Activated CD4-positive, alpha-beta memory T cell treated with anti-CD3 and anti-CD28 coated beads, Interleukin-2, amount 10 ng/mL, durations not matched to agents 7 days and 5 days (primary cell): ENCODE measurements at regions not wholly inside any gene's neighbourhood (a gene's known extent, or its start where the extent isn't known, plus 50 kb on each side); places are given as distances from the start of the nearest gene placed in this dataset.
"Not testable (repeated sequence)": the region's sequence is repeated elsewhere in the genome, so short reads cannot be mapped to it uniquely, and the experiment has no call there.

ENCODE experiments used
- CTCF ChIA-PET: fragments of 350-600 bp; sonication (Branson Sonifier 250); formaldehyde crosslinking; loops from one replicate; lab custom pipeline; 2021; ENCODE audit warnings: antibody characterized with exemption, inconsistent platforms; lab: Charles Lee
- POLR2A ChIA-PET: fragments of 350-600 bp; sonication (Branson Sonifier 250); formaldehyde crosslinking; loops from one replicate; lab custom pipeline; 2021; ENCODE audit warnings: antibody characterized with exemption; lab: Charles Lee
- DNase-seq: peaks from one replicate; pipeline ENCODE4 v3.0.0-alpha.2; 2020
- H3K27ac Mint-ChIP-seq: one replicate; pipeline ENCODE4 v1.8.0; 2021; ENCODE audit warnings: mild to moderate bottlenecking, mixed read lengths
- H3K27me3 Mint-ChIP-seq: one replicate; pipeline ENCODE4 v1.8.0; 2021; ENCODE audit warnings: mixed read lengths
- H3K36me3 Mint-ChIP-seq: one replicate; pipeline ENCODE4 v1.8.0; 2021; ENCODE audit warnings: low read depth, mixed read lengths
- H3K4me1 Mint-ChIP-seq: one replicate; pipeline ENCODE4 v1.8.0; 2021; ENCODE audit warnings: mixed read lengths
- H3K4me3 Mint-ChIP-seq: one replicate; pipeline ENCODE4 v1.8.0; 2021; ENCODE audit warnings: mild to moderate bottlenecking, mixed read lengths
- H3K9me3 Mint-ChIP-seq: one replicate; pipeline ENCODE4 v1.8.0; 2021; ENCODE audit warnings: mixed read lengths

DNA sequence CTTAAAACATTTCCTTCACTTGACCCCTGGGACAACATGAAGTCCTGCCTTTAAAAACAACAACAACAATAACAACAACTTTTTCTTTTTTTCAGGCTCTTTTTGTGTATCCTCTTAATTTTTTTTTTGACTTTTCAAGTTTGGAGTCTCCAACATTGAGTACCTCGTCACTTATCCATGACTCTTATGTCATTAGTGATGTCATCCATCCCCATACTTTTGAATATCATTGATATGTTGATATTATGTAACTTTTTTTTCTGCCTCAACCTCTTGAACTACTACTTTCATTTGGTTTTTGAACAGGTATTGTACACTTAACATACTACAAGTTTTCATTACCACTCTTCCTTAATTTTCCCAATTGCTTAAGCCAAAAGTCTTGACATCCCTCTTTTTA, 143.0 kb upstream of the ATXN7L3B start:
- DNase-seq = no peak
- Mint-ChIP-seq H3K36me3 (no peaks in the 10 kb centered on the region), H3K4me1 (no peaks in the 10 kb centered on the region), H3K27me3 (peaks cover 1% of the 10 kb centered on the region), H3K27ac (no peak overlapping the region), H3K9me3 (no peaks in the 10 kb centered on the region), H3K4me3 (no peak overlapping the region)
- CTCF ChIA-PET = no interaction called here
- POLR2A ChIA-PET = no interaction called here

DNA sequence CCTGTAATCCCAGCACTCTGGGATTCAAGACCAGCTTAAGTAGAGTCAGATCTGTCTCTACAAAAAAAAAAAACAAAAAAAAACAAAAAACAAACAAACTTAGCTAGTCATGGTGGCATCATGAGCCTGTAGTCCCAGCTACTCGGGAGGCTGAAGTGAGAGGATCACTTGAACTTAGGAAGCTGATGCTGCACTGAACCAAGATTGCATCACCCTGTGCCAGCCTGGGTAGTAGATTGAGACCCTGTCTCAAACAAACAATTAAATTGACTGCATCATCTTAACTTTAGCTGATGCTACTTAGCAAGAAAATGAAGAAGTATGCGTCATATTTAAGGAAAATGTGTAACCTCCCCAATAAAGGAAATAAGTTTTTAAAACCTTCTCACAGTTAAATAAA, 136.6 kb upstream of the ATXN7L3B start:
- Mint-ChIP-seq H3K9me3 (no peaks in the 10 kb centered on the region), H3K4me1 (no peaks in the 10 kb centered on the region), H3K4me3 (no peak overlapping the region), H3K27me3 (no peaks in the 10 kb centered on the region), H3K27ac (no peak overlapping the region), H3K36me3 (no peaks in the 10 kb centered on the region)
- POLR2A ChIA-PET = no interaction called here
- CTCF ChIA-PET = no interaction called here
- DNase-seq = no peak

- H3K27me3 Mint-ChIP-seq = no peaks in the 10 kb centered on the region
- no peaks in the 10 kb centered on the region for H3K4me1 Mint-ChIP-seq
- no peaks in the 10 kb centered on the region for H3K36me3 Mint-ChIP-seq
- H3K27ac Mint-ChIP-seq = no peak overlapping the region
- H3K4me3 Mint-ChIP-seq = no peak overlapping the region
- CTCF ChIA-PET = no interaction called here
- POLR2A ChIA-PET = no interaction called here
- DNase-seq = no peak
- H3K9me3 Mint-ChIP-seq = no peaks in the 10 kb centered on the region
These were observed 135.7 kb upstream of the ATXN7L3B start for GRCh38 chr12:74401966-74402365.

- CTCF ChIA-PET, H3K27me3 Mint-ChIP-seq: not testable (repeated sequence)
These were observed 134.5 kb upstream of the ATXN7L3B start for GRCh38 chr12:74403221-74403470.

GRCh38 chr12:74408601-74409166, 129.0 kb upstream of the ATXN7L3B start:
- no peak overlapping the region for H3K4me3 Mint-ChIP-seq
- ChIA-PET CTCF (no interaction called here), POLR2A (no interaction called here)
- H3K36me3 Mint-ChIP-seq = no peaks in the 10 kb centered on the region
- peaks cover 1% of the 10 kb centered on the region for H3K27me3 Mint-ChIP-seq
- H3K4me1 Mint-ChIP-seq = no peaks in the 10 kb centered on the region
- DNase-seq = no peak
- no peaks in the 10 kb centered on the region for H3K9me3 Mint-ChIP-seq
- no peak overlapping the region for H3K27ac Mint-ChIP-seq

More at GRCh38 chr12:74403221-74403470, 134.5 kb upstream of the ATXN7L3B start:
- POLR2A ChIA-PET, DNase-seq, H3K9me3 Mint-ChIP-seq, H3K27ac Mint-ChIP-seq, H3K4me1 Mint-ChIP-seq, H3K36me3 Mint-ChIP-seq, H3K4me3 Mint-ChIP-seq: not testable (repeated sequence)

DNA sequence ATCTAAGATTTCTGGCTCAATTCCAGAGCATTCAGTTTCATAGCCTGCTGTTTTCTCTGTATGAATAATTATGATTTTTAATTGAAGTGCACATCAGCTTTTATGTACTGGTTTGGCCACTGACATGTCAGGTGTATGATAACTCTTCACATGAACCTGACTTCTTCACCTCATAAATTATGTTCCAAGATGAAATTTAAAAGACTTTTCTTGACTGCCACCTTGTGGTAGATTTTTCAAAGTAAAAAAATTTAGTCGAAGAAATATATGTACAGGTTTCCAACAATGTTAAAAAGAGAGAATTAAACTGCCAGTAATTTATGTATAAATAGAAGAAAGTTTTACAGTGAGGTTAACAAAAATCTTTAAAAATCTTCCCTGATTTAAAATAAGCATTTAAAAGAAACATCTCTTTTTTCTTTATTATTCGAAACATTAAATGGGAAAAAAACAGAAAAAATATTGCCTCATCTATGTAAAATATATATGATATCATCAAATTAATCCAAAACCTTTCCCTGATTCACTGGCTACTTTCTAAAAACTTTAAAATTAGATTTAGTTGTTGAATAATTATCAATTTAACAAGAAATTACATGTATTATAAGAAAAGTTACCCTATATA, 124.9 kb upstream of the ATXN7L3B start:
- Mint-ChIP-seq H3K27me3 (peaks cover 1% of the 10 kb centered on the region), H3K4me3 (no peak overlapping the region), H3K27ac (no peak overlapping the region), H3K9me3 (no peaks in the 10 kb centered on the region), H3K4me1 (no peaks in the 10 kb centered on the region), H3K36me3 (no peaks in the 10 kb centered on the region)
- no peak for DNase-seq
- POLR2A ChIA-PET = no interaction called here
- CTCF ChIA-PET = interaction anchor here (0.6 to 1.3 kb wide), 2 partner anchors 31 to 71 kb away, joined by 3 to 4 read pairs; no protein-coding TSS in a partner anchor

- CTCF ChIA-PET = no interaction called here
- POLR2A ChIA-PET = no interaction called here
- Mint-ChIP-seq H3K4me3 (no peak overlapping the region), H3K4me1 (no peaks in the 10 kb centered on the region), H3K36me3 (no peaks in the 10 kb centered on the region), H3K27me3 (peaks cover 1% of the 10 kb centered on the region), H3K27ac (no peak overlapping the region), H3K9me3 (no peaks in the 10 kb centered on the region)
- no peak for DNase-seq
These were observed 122.0 kb upstream of the ATXN7L3B start for GRCh38 chr12:74415633-74416032.

DNA sequence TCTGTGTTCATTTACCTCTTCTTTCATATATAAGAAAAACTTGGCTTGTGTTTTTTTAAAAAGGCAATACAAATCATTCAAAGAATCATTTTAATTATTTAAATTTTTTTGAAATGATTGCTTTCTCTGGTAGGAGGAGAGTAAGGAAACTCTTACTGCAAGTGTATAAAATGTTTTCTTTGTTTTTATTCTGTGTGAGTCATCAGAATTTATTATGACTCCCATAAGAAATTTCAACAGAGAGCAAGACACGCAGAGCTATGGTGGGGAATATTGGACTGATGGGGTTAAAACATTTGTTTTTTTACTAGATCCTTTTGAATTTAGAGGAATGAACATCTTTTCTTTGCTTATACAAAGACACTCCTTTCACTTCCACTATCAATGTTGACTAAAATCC, 119.1 kb upstream of the ATXN7L3B start:
- POLR2A ChIA-PET = no interaction called here
- DNase-seq = no peak
- CTCF ChIA-PET = no interaction called here
- no peaks in the 10 kb centered on the region for H3K36me3 Mint-ChIP-seq
- peaks cover 1% of the 10 kb centered on the region for H3K27me3 Mint-ChIP-seq
- no peaks in the 10 kb centered on the region for H3K9me3 Mint-ChIP-seq
- no peaks in the 10 kb centered on the region for H3K4me1 Mint-ChIP-seq
- no peak overlapping the region for H3K4me3 Mint-ChIP-seq
- no peak overlapping the region for H3K27ac Mint-ChIP-seq

- no peak for DNase-seq
- no peaks in the 10 kb centered on the region for H3K4me1 Mint-ChIP-seq
- H3K9me3 Mint-ChIP-seq = no peaks in the 10 kb centered on the region
- CTCF ChIA-PET = no interaction called here
- no peak overlapping the region for H3K4me3 Mint-ChIP-seq
- H3K27me3 Mint-ChIP-seq = no peaks in the 10 kb centered on the region
- H3K27ac Mint-ChIP-seq = no peak overlapping the region
- H3K36me3 Mint-ChIP-seq = no peaks in the 10 kb centered on the region
- POLR2A ChIA-PET = no interaction called here
These were observed 112.9 kb upstream of the ATXN7L3B start for GRCh38 chr12:74424778-74425177.

GRCh38 chr12:74426091-74426490, 111.5 kb upstream of the ATXN7L3B start:
- ChIA-PET POLR2A (no interaction called here), CTCF (no interaction called here)
- no peak for DNase-seq
- H3K27ac Mint-ChIP-seq = no peak overlapping the region
- H3K36me3 Mint-ChIP-seq = no peaks in the 10 kb centered on the region
- H3K27me3 Mint-ChIP-seq = no peaks in the 10 kb centered on the region
- H3K4me3 Mint-ChIP-seq = no peak overlapping the region
- H3K4me1 Mint-ChIP-seq = no peaks in the 10 kb centered on the region
- H3K9me3 Mint-ChIP-seq = no peaks in the 10 kb centered on the region

GRCh38 chr12:74429535-74429934, 108.1 kb upstream of the ATXN7L3B start:
- ChIA-PET CTCF (interaction anchor here (0.6 kb wide), 1 partner anchor 114 kb away, joined by 3 read pairs; no protein-coding TSS in a partner anchor), POLR2A (no interaction called here)
- H3K27ac Mint-ChIP-seq = no peak overlapping the region
- no peak overlapping the region for H3K4me3 Mint-ChIP-seq
- no peaks in the 10 kb centered on the region for H3K27me3 Mint-ChIP-seq
- no peaks in the 10 kb centered on the region for H3K9me3 Mint-ChIP-seq
- H3K4me1 Mint-ChIP-seq = no peaks in the 10 kb centered on the region
- no peaks in the 10 kb centered on the region for H3K36me3 Mint-ChIP-seq
- DNase-seq = no peak

GRCh38 chr12:74431801-74432200, 105.8 kb upstream of the ATXN7L3B start:
- H3K36me3 Mint-ChIP-seq = no peaks in the 10 kb centered on the region
- H3K9me3 Mint-ChIP-seq = no peaks in the 10 kb centered on the region
- no peak for DNase-seq
- no peak overlapping the region for H3K27ac Mint-ChIP-seq
- H3K4me1 Mint-ChIP-seq = no peaks in the 10 kb centered on the region
- no peaks in the 10 kb centered on the region for H3K27me3 Mint-ChIP-seq
- POLR2A ChIA-PET = no interaction called here
- H3K4me3 Mint-ChIP-seq = no peak overlapping the region
- CTCF ChIA-PET = no interaction called here

DNA sequence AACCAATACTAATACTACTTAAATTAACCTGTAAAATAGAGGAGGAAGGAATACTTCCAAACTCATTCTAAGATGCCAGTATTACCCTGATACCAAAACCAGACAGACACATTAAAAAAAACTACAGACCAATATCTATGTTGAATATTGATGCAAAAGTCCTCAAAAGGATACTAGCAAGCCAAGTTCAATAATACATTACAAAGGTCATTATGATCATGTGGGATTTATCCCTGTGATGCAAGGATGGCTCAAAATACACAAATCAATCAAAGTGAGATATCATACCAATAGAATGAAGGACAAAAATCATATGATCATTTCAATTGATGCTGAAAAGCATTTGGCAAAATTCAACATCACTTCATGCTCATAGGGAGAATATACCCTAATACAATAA, 97.2 kb upstream of the ATXN7L3B start:
- no peak overlapping the region for H3K4me3 Mint-ChIP-seq
- H3K4me1 Mint-ChIP-seq = no peaks in the 10 kb centered on the region
- H3K9me3 Mint-ChIP-seq = no peaks in the 10 kb centered on the region
- H3K36me3 Mint-ChIP-seq = no peaks in the 10 kb centered on the region
- H3K27me3 Mint-ChIP-seq = no peaks in the 10 kb centered on the region
- ChIA-PET CTCF (no interaction called here), POLR2A (no interaction called here)
- H3K27ac Mint-ChIP-seq = no peak overlapping the region
- no peak for DNase-seq

GRCh38 chr12:74441872-74442271, 95.8 kb upstream of the ATXN7L3B start:
- H3K27me3 Mint-ChIP-seq = no peaks in the 10 kb centered on the region
- ChIA-PET CTCF (no interaction called here), POLR2A (no interaction called here)
- H3K4me3 Mint-ChIP-seq = no peak overlapping the region
- no peak for DNase-seq
- H3K4me1 Mint-ChIP-seq = no peaks in the 10 kb centered on the region
- H3K27ac Mint-ChIP-seq = no peak overlapping the region
- H3K9me3 Mint-ChIP-seq = no peaks in the 10 kb centered on the region
- no peaks in the 10 kb centered on the region for H3K36me3 Mint-ChIP-seq
